WTC11 (cell line): ENCODE measurements at regions not wholly inside any gene's neighbourhood (a gene's known extent, or its start where the extent isn't known, plus 50 kb on each side); places are given as distances from the start of the nearest gene placed in this dataset.

Experiments used
- ATAC-seq: fragments of 200-7000 bp; cut with Tn5 transposase; 2 replicates; pipeline ENCODE4 v1.10.0; 2021; ENCODE audit warnings: mild to moderate bottlenecking, moderate library complexity
- CTCF ChIA-PET: fragments of 300-600 bp; sonication (Branson Sonifier 250); formaldehyde crosslinking; loops from one replicate; lab custom pipeline; 2021; ENCODE audit warnings: antibody characterized with exemption; lab: Charles Lee
- POLR2A ChIA-PET: fragments of 350-600 bp; sonication (Branson Sonifier 250); formaldehyde crosslinking; loops from one replicate; lab custom pipeline; 2021; ENCODE audit warnings: antibody characterized with exemption; lab: Charles Lee
- DNase-seq: peaks from one replicate; pipeline ENCODE4 v3.0.0; 2021; ENCODE audit warnings: low spot score
- H3K27ac Mint-ChIP-seq: 2 replicates; pipeline ENCODE4 v1.8.0; 2021; ENCODE audit warnings: mixed read lengths
- H3K27me3 Mint-ChIP-seq: 2 replicates; pipeline ENCODE4 v1.8.0; 2021; ENCODE audit warnings: low read depth, mild to moderate bottlenecking, moderate library complexity, mixed read lengths
- H3K36me3 Mint-ChIP-seq: 2 replicates; pipeline ENCODE4 v1.8.0; 2021; ENCODE audit warnings: mixed read lengths
- H3K4me1 Mint-ChIP-seq: 2 replicates; pipeline ENCODE4 v1.8.0; 2022; ENCODE audit warnings: mixed read lengths
- H3K4me3 Mint-ChIP-seq: 2 replicates; pipeline ENCODE4 v1.8.0; 2021; ENCODE audit warnings: mild to moderate bottlenecking, moderate library complexity, mixed read lengths
- H3K9me3 Mint-ChIP-seq: 2 replicates; pipeline ENCODE4 v1.8.0; 2021; ENCODE audit warnings: mixed read lengths
- CREM ChIP-seq: sonication (generic); formaldehyde crosslinking; IDR thresholded peaks from 2 replicates; pipeline ENCODE4 v1.8.1; 2022; ENCODE audit warnings: mild to moderate bottlenecking, missing genetic modification reagents, moderate library complexity
- ETV6 ChIP-seq: sonication (generic); formaldehyde crosslinking; IDR thresholded peaks from 2 replicates; pipeline ENCODE4 v1.8.1; 2022; ENCODE audit warnings: mild to moderate bottlenecking, missing genetic modification reagents
- GABPB1 ChIP-seq: sonication (generic); formaldehyde crosslinking; IDR thresholded peaks from 2 replicates; pipeline ENCODE4 v1.8.1; 2023; ENCODE audit warnings: mild to moderate bottlenecking, missing genetic modification reagents
- GRHL2 ChIP-seq: fragments of 250-450 bp; sonication (Bioruptor Pico); IDR thresholded peaks from 2 replicates; pipeline ENCODE4 v1.8.0; 2022; ENCODE audit warnings: mild to moderate bottlenecking, moderate library complexity; ENCODE audit not compliant: insufficient replicate concordance, severe bottlenecking
- JUN ChIP-seq: sonication (generic); formaldehyde crosslinking; IDR thresholded peaks from 2 replicates; pipeline ENCODE4 v1.8.0; 2023; ENCODE audit warnings: mild to moderate bottlenecking, missing genetic modification reagents
- NFATC4 ChIP-seq: fragments of 250-450 bp; sonication (Bioruptor Pico); IDR thresholded peaks from 2 replicates; pipeline ENCODE4 v1.9.0; 2021; ENCODE audit warnings: mild to moderate bottlenecking
- PRRX2 ChIP-seq: fragments of 250-450 bp; sonication (Bioruptor Pico); IDR thresholded peaks from 2 replicates; pipeline ENCODE4 v1.8.0; 2021; ENCODE audit warnings: mild to moderate bottlenecking
- RELA ChIP-seq: sonication (generic); formaldehyde crosslinking; IDR thresholded peaks from 2 replicates; pipeline ENCODE4 v1.8.1; 2022; ENCODE audit warnings: missing genetic modification reagents, mild to moderate bottlenecking, borderline replicate concordance
- SMAD4 ChIP-seq: sonication (generic); formaldehyde crosslinking; IDR thresholded peaks from 2 replicates; pipeline ENCODE4 v1.8.0; 2022; ENCODE audit warnings: mild to moderate bottlenecking, missing genetic modification reagents
- TCF7 ChIP-seq: sonication (generic); formaldehyde crosslinking; IDR thresholded peaks from 2 replicates; pipeline ENCODE4 v1.8.0; 2022; ENCODE audit warnings: mild to moderate bottlenecking, low read depth, missing genetic modification reagents, moderate library complexity
- TP53 ChIP-seq: sonication (generic); formaldehyde crosslinking; IDR thresholded peaks from 2 replicates; pipeline ENCODE4 v1.8.1; 2023; ENCODE audit warnings: mild to moderate bottlenecking, missing genetic modification reagents
- ZNF219 ChIP-seq: sonication (generic); formaldehyde crosslinking; IDR thresholded peaks from 2 replicates; pipeline ENCODE4 v1.8.0; 2023; ENCODE audit warnings: missing genetic modification reagents, mild to moderate bottlenecking, borderline replicate concordance
- TF ChIP-seq, protein P1 (sequence below): sonication (generic); formaldehyde crosslinking; IDR thresholded peaks from 2 replicates; pipeline ENCODE4 v1.8.1; 2022; ENCODE audit warnings: mild to moderate bottlenecking, moderate library complexity, missing genetic modification reagents
- TF ChIP-seq, protein P2 (sequence below): sonication (generic); formaldehyde crosslinking; IDR thresholded peaks from 2 replicates; pipeline ENCODE4 v1.8.1; 2022; ENCODE audit warnings: mild to moderate bottlenecking, missing genetic modification reagents, moderate library complexity, borderline replicate concordance
- TF ChIP-seq, protein P3 (sequence below): sonication (generic); formaldehyde crosslinking; IDR thresholded peaks from 2 replicates; pipeline ENCODE4 v1.8.0; 2022; ENCODE audit warnings: missing genetic modification reagents
- TF ChIP-seq, protein P4 (sequence below): fragments of 250-450 bp; sonication (Bioruptor Pico); IDR thresholded peaks from 2 replicates; pipeline ENCODE4 v1.8.0; 2021; ENCODE audit warnings: mild to moderate bottlenecking
- TF ChIP-seq, protein P5 (sequence below): sonication (generic); formaldehyde crosslinking; IDR thresholded peaks from 2 replicates; pipeline ENCODE4 v1.8.0; 2023; ENCODE audit warnings: mild to moderate bottlenecking, missing genetic modification reagents
- TF ChIP-seq, protein P6 (sequence below): sonication (generic); formaldehyde crosslinking; IDR thresholded peaks from 2 replicates; pipeline ENCODE4 v1.8.1; 2023; ENCODE audit warnings: mild to moderate bottlenecking, missing genetic modification reagents

DNA sequence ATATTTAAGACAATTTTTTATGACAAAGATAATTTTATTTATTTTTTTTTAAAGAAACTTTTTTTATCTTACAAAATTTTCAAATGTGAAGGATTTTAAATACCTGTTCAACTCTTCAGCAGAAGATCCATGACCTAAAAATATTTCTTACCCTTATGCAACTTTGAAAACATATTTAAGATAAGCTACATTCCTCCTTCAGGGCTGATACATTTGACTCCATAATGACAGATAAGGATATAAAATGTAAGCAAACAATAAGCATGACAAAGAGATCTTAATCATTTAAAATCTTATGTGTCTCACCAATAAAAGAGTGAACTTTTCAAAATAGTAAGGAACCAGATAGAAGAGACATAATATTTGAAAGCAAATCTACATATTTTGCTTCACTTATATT, 1138.2 kb upstream of the CDH18 start:
- POLR2A ChIA-PET: no interaction called here
- TF ChIP-seq SMAD4: no peak
- TF ChIP-seq, protein P1, sequence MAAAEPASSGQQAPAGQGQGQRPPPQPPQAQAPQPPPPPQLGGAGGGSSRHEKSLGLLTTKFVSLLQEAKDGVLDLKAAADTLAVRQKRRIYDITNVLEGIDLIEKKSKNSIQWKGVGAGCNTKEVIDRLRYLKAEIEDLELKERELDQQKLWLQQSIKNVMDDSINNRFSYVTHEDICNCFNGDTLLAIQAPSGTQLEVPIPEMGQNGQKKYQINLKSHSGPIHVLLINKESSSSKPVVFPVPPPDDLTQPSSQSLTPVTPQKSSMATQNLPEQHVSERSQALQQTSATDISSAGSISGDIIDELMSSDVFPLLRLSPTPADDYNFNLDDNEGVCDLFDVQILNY (CRISPR knock-in tag): no peak
- TF ChIP-seq, protein P2, sequence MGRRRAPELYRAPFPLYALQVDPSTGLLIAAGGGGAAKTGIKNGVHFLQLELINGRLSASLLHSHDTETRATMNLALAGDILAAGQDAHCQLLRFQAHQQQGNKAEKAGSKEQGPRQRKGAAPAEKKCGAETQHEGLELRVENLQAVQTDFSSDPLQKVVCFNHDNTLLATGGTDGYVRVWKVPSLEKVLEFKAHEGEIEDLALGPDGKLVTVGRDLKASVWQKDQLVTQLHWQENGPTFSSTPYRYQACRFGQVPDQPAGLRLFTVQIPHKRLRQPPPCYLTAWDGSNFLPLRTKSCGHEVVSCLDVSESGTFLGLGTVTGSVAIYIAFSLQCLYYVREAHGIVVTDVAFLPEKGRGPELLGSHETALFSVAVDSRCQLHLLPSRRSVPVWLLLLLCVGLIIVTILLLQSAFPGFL (CRISPR knock-in tag): no peak
- no peak for TF ChIP-seq GABPB1 (CRISPR knock-in tag)
- no peak for TF ChIP-seq CREM
- TF ChIP-seq RELA (CRISPR knock-in tag): no peak
- TF ChIP-seq, all 79 proteins: peak for 0
- Mint-ChIP-seq H3K9me3 (peaks cover 7% of the 10 kb centered on the region), H3K27ac (no peak overlapping the region), H3K27me3 (no peaks in the 10 kb centered on the region), H3K4me3 (no peak overlapping the region), H3K36me3 (peaks cover 7% of the 10 kb centered on the region), H3K4me1 (peaks cover 6% of the 10 kb centered on the region; the same call in 1 of the 2 replicates)
- ATAC-seq (no peak), DNase-seq (no peak)
- CTCF ChIA-PET: no interaction called here

DNA sequence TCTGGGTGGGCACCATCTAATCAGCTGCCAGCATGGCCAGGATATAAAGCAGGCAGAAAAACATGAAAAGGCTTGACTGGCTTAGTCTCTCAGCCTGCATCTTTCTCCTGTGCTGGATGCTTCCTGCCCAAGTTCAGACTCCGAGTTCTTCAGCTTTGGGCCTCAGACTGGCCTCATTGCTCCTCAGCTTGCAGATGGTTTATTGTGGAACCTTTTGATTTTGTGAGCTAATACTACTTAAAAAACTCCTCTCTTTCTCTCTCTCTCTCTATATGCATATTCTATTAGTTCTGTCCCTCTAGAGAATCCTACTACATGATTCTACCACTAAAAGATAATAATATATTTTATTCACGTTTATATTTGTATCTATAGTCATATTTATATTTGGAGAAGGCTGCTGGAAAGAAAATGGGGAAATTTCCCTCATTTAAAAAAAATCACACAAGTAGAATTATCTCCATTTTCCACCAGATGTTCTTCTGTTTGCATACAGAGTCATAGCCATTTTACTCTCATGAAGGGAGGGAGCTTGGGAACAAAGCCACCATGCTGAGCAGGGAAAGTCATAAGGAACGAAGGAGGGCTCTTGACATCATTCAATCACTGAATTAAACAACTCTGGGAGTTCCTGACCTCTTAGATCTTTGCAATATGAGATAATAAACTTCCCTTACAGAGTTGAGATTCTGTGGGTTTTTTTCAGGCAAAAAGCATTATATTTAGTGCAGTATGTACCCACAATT, 1137.4 kb upstream of the CDH18 start:
- no peak overlapping the region for H3K4me3 Mint-ChIP-seq
- no peaks in the 10 kb centered on the region for H3K27me3 Mint-ChIP-seq
- TF ChIP-seq GRHL2 (no peak), PRRX2 (CRISPR knock-in tag) (no peak), JUN (no peak), TP53 (CRISPR knock-in tag) (no peak), ETV6 (CRISPR knock-in tag) (no peak), TCF7 (no peak), ZNF219 (CRISPR knock-in tag) (no peak), NFATC4 (CRISPR knock-in tag) (no peak)
- TF ChIP-seq, protein P3, sequence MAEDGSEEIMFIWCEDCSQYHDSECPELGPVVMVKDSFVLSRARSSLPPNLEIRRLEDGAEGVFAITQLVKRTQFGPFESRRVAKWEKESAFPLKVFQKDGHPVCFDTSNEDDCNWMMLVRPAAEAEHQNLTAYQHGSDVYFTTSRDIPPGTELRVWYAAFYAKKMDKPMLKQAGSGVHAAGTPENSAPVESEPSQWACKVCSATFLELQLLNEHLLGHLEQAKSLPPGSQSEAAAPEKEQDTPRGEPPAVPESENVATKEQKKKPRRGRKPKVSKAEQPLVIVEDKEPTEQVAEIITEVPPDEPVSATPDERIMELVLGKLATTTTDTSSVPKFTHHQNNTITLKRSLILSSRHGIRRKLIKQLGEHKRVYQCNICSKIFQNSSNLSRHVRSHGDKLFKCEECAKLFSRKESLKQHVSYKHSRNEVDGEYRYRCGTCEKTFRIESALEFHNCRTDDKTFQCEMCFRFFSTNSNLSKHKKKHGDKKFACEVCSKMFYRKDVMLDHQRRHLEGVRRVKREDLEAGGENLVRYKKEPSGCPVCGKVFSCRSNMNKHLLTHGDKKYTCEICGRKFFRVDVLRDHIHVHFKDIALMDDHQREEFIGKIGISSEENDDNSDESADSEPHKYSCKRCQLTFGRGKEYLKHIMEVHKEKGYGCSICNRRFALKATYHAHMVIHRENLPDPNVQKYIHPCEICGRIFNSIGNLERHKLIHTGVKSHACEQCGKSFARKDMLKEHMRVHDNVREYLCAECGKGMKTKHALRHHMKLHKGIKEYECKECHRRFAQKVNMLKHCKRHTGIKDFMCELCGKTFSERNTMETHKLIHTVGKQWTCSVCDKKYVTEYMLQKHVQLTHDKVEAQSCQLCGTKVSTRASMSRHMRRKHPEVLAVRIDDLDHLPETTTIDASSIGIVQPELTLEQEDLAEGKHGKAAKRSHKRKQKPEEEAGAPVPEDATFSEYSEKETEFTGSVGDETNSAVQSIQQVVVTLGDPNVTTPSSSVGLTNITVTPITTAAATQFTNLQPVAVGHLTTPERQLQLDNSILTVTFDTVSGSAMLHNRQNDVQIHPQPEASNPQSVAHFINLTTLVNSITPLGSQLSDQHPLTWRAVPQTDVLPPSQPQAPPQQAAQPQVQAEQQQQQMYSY (CRISPR knock-in tag): no peak
- TF ChIP-seq, protein P4, sequence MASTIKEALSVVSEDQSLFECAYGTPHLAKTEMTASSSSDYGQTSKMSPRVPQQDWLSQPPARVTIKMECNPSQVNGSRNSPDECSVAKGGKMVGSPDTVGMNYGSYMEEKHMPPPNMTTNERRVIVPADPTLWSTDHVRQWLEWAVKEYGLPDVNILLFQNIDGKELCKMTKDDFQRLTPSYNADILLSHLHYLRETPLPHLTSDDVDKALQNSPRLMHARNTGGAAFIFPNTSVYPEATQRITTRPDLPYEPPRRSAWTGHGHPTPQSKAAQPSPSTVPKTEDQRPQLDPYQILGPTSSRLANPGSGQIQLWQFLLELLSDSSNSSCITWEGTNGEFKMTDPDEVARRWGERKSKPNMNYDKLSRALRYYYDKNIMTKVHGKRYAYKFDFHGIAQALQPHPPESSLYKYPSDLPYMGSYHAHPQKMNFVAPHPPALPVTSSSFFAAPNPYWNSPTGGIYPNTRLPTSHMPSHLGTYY (CRISPR knock-in tag): no peak
- TF ChIP-seq, protein P5, sequence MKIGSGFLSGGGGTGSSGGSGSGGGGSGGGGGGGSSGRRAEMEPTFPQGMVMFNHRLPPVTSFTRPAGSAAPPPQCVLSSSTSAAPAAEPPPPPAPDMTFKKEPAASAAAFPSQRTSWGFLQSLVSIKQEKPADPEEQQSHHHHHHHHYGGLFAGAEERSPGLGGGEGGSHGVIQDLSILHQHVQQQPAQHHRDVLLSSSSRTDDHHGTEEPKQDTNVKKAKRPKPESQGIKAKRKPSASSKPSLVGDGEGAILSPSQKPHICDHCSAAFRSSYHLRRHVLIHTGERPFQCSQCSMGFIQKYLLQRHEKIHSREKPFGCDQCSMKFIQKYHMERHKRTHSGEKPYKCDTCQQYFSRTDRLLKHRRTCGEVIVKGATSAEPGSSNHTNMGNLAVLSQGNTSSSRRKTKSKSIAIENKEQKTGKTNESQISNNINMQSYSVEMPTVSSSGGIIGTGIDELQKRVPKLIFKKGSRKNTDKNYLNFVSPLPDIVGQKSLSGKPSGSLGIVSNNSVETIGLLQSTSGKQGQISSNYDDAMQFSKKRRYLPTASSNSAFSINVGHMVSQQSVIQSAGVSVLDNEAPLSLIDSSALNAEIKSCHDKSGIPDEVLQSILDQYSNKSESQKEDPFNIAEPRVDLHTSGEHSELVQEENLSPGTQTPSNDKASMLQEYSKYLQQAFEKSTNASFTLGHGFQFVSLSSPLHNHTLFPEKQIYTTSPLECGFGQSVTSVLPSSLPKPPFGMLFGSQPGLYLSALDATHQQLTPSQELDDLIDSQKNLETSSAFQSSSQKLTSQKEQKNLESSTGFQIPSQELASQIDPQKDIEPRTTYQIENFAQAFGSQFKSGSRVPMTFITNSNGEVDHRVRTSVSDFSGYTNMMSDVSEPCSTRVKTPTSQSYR (CRISPR knock-in tag): no peak
- TF ChIP-seq, protein P6, sequence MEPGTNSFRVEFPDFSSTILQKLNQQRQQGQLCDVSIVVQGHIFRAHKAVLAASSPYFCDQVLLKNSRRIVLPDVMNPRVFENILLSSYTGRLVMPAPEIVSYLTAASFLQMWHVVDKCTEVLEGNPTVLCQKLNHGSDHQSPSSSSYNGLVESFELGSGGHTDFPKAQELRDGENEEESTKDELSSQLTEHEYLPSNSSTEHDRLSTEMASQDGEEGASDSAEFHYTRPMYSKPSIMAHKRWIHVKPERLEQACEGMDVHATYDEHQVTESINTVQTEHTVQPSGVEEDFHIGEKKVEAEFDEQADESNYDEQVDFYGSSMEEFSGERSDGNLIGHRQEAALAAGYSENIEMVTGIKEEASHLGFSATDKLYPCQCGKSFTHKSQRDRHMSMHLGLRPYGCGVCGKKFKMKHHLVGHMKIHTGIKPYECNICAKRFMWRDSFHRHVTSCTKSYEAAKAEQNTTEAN (CRISPR knock-in tag): no peak
- ChIA-PET POLR2A (no interaction called here), CTCF (no interaction called here)
- DNase-seq (no peak), ATAC-seq (no peak)
- no peak overlapping the region for H3K27ac Mint-ChIP-seq
- peaks cover 7% of the 10 kb centered on the region for H3K9me3 Mint-ChIP-seq
- peaks cover 7% of the 10 kb centered on the region for H3K36me3 Mint-ChIP-seq
- peaks cover 6% of the 10 kb centered on the region; the same call in 1 of the 2 replicates for H3K4me1 Mint-ChIP-seq
